Mucosa of descending colon (tissue), 3 donors: ENCODE measurements at regions not wholly inside any gene's neighbourhood (a gene's known extent, or its start where the extent isn't known, plus 50 kb on each side); places are given as distances from the start of the nearest gene placed in this dataset.

ENCODE experiments used
- ATAC-seq: fragments of 200-7000 bp; cut with Tn5 transposase; one replicate; pipeline ENCODE4 v1.9.1; 2020; ENCODE audit warnings: mild to moderate bottlenecking, moderate library complexity
- DNase-seq, 3 donors: peaks; one replicate each; pipeline ENCODE4 v3.0.0-alpha.2; 2020
- H3K36me3 ChIP-seq: fragments of 200-600 bp; one replicate; pipeline ENCODE4 v1.8.0; 2021; ENCODE audit warnings: low read depth, mild to moderate bottlenecking
- H3K4me1 ChIP-seq: fragments of 200-600 bp; one replicate; pipeline ENCODE4 v1.8.0; 2021; ENCODE audit warnings: low read depth, mild to moderate bottlenecking
- H3K4me3 ChIP-seq: fragments of 200-600 bp; one replicate; pipeline ENCODE4 v1.8.0; 2021; ENCODE audit warnings: mild to moderate bottlenecking
- H3K9me3 ChIP-seq: fragments of 200-600 bp; one replicate; pipeline ENCODE4 v1.8.0; 2021; ENCODE audit warnings: mild to moderate bottlenecking
- intact Hi-C, 2 donors: fragments of 100-400 bp; cut with DNase I in 1 of 2; cut with micrococcal nuclease in 1 of 2; formaldehyde crosslinking; loops; one replicate each; pipeline versions ENCODE4 v1.11.0 to v1.11.1; 2022; cut with DNase I, micrococcal nuclease
- TF ChIP-seq, protein P1 (sequence below): fragments of 200-600 bp; IDR thresholded peaks from one replicate; pipeline ENCODE4 v1.8.0; 2022; ENCODE audit warnings: antibody characterized with exemption, mild to moderate bottlenecking
- donor health status: DM: no; HTN: no; CAD: no; lungs with moderate emphysema.
- donor health status: DM: no; HTN: no; CAD: no.
- donor health status: DM: no; HTN: yes; CAD: no.

DNA sequence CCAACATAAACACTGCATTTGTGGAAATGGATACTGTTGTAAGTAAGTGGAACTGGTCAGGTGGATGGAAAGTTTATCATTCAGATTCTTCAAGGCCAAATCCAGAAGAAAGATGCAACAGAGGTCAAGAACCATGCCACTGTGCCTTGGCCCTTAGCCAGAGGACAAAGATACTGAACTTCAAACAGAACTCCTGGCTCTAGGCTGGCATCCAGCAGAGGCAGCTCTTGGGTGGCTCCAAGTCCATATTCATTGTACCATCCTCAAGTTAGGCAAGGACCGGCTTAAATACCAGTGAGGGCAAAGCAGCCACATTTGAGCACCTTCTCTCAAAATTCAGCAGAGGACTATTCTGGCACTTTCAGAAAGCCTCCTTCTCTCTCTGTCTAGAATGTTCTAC is 53.2 kb downstream of the DNAAF9 start:
- TF ChIP-seq, protein P1, sequence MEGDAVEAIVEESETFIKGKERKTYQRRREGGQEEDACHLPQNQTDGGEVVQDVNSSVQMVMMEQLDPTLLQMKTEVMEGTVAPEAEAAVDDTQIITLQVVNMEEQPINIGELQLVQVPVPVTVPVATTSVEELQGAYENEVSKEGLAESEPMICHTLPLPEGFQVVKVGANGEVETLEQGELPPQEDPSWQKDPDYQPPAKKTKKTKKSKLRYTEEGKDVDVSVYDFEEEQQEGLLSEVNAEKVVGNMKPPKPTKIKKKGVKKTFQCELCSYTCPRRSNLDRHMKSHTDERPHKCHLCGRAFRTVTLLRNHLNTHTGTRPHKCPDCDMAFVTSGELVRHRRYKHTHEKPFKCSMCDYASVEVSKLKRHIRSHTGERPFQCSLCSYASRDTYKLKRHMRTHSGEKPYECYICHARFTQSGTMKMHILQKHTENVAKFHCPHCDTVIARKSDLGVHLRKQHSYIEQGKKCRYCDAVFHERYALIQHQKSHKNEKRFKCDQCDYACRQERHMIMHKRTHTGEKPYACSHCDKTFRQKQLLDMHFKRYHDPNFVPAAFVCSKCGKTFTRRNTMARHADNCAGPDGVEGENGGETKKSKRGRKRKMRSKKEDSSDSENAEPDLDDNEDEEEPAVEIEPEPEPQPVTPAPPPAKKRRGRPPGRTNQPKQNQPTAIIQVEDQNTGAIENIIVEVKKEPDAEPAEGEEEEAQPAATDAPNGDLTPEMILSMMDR, result no peak
- DNase-seq (no peak), ATAC-seq (no peak)
- no peak overlapping the region for H3K4me3 ChIP-seq
- no peaks in the 10 kb centered on the region for H3K9me3 ChIP-seq
- no peaks in the 10 kb centered on the region for H3K4me1 ChIP-seq
- no peaks in the 10 kb centered on the region for H3K36me3 ChIP-seq
- intact Hi-C loops, result no loop called here

DNA sequence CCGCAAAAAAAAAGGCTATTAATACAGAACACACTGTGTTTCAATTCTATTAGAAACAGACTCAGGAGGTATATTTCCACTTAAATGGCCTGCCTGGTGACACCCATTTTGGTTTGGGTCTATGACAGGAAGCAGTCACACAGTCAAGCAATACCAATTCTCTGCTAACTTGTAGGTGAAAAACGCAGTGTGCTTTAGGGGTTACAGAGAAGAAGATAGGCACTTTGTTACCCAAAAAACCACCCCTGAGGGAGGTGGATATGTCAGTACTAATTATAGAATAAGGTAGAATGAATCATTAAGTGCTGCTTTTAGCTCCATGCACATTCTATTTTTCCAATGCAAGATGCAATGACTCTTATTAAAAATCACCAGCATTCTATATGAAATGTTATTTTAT is 53.8 kb downstream of the DNAAF9 start:
- TF ChIP-seq, protein P1, result no peak
- intact Hi-C loops, result no loop called here
- ATAC-seq (no peak), DNase-seq (no peak)
- no peak overlapping the region for H3K4me3 ChIP-seq
- no peaks in the 10 kb centered on the region for H3K4me1 ChIP-seq
- no peaks in the 10 kb centered on the region for H3K36me3 ChIP-seq
- H3K9me3 ChIP-seq, result no peaks in the 10 kb centered on the region

DNA sequence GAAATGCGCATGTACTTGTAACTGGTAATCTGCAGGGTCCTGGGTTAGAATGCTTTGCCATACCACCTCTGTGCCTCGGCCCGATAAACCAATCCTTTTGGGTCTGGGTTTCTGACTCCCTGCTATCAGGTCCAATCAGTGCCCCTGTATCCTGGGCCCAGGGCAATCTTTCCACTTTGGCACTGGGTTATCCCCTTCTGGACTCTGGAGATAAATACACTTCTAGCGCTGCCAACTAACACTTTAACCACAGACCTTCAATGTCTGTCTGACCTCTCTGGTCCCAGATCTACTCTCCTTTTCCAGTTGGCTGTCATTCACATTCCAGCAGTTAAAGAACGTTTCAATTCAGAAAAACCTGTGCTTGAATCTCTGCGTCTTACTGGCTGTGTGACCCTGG is 55.3 kb downstream of the DNAAF9 start:
- H3K4me1 ChIP-seq, result no peaks in the 10 kb centered on the region
- no peaks in the 10 kb centered on the region for H3K36me3 ChIP-seq
- ATAC-seq (no peak), DNase-seq (no peak)
- intact Hi-C loops, result no loop called here
- H3K9me3 ChIP-seq, result no peaks in the 10 kb centered on the region
- TF ChIP-seq, protein P1, result no peak
- no peak overlapping the region for H3K4me3 ChIP-seq

DNA sequence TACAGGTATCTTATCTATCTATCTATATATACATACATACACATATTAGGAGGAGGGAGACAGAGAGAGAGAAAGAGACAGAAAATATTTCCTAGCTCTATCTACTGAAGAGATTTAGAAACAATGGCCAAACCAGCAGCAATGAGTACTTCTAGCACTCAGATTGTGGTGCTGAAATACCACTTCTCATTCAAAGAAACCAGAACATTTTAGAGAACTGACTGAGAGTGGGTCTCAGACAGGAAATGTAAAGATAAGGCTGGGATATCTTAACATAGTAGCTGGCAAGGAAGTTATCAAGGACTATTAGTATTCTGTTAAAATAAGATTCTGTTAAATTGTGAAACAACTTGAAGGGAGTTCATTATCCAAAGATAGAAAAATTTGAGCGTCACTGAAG is 57.0 kb downstream of the DNAAF9 start:
- DNase-seq (no peak), ATAC-seq (no peak)
- TF ChIP-seq, protein P1, result no peak
- no peak overlapping the region for H3K4me3 ChIP-seq
- intact Hi-C loops, result no loop called here
- H3K36me3 ChIP-seq, result no peaks in the 10 kb centered on the region
- H3K4me1 ChIP-seq, result no peaks in the 10 kb centered on the region
- H3K9me3 ChIP-seq, result no peaks in the 10 kb centered on the region

DNA sequence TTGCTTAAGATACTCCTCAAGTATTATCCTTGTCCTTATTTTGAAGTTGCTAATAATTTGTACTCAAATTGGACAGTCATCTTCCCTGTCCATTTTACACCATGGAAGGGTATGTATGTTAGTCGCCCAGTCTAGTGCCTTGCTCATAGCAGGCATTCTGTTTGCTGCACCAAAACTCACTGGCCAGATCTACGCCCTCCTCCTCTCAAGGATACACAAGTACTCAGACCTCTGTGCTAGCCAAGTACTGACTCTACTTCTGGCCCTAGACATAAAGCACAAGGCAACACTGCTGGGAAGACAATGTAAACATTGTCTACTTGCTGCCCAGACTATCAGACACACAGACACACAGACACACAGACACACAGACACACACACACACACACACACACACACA is 57.7 kb downstream of the DNAAF9 start:
- Histone ChIP-seq H3K9me3 (no peaks in the 10 kb centered on the region), H3K4me1 (no peaks in the 10 kb centered on the region), H3K36me3 (no peaks in the 10 kb centered on the region), H3K4me3 (no peak overlapping the region)
- TF ChIP-seq, protein P1, result no peak
- intact Hi-C loops, result no loop called here
- no peak for ATAC-seq
- no peak for DNase-seq

DNA sequence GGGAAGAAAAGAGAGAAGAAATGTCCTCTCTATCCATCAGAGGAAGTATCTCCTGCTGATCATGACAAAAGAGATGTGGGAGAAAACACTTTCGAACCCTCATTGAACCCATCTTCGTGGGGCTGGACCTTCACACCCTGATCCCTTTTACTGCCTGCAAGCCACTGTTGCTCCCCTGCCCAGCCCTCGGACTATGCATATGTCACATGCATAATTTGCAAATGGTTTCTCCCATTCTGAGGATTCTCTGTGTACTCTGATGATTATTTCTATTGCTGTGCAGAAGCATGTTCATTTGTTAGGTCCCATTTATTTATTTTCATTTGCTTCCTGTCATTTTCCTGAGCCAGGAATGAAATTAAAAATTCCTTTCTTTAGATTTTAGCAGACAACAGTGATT is 64.7 kb downstream of the DNAAF9 start:
- ATAC-seq (no peak), DNase-seq (no peak)
- Histone ChIP-seq H3K9me3 (no peaks in the 10 kb centered on the region), H3K4me3 (no peak overlapping the region), H3K36me3 (no peaks in the 10 kb centered on the region), H3K4me1 (no peaks in the 10 kb centered on the region)
- intact Hi-C loops, result no loop called here
- TF ChIP-seq, protein P1, result no peak
